ENCODE measurements at regions not wholly inside any gene's neighbourhood (a gene's known extent, or its start where the extent isn't known, plus 50 kb on each side); places are given as distances from the start of the nearest gene placed in this dataset.
"Not testable (repeated sequence)": the region's sequence is repeated elsewhere in the genome, so short reads cannot be mapped to it uniquely, and the experiment has no call there.

GRCh38 chr3:82137861-82138260 is 376.4 kb upstream of the GBE1 start:
- no peak for DNase-seq

- DNase-seq, result no peak
Observed at GRCh38 chr3:82137050-82137449, 375.6 kb upstream of the GBE1 start.

- DNase-seq, result peak; percentile 50
Observed at GRCh38 chr3:82133070-82133606, 371.7 kb upstream of the GBE1 start.

- DNase-seq, result no peak
Observed at GRCh38 chr3:82132210-82133069, 371.0 kb upstream of the GBE1 start.

GRCh38 chr3:82130046-82130445 is 368.6 kb upstream of the GBE1 start:
- DNase-seq, result no peak

GRCh38 chr3:82129221-82129801 is 367.9 kb upstream of the GBE1 start:
- DNase-seq, result no peak

GRCh38 chr3:82128271-82128670 is 366.8 kb upstream of the GBE1 start:
- DNase-seq, result no peak

- no peak for DNase-seq
Observed at GRCh38 chr3:82122554-82123345, 361.3 kb upstream of the GBE1 start.

GRCh38 chr3:82114589-82114988 is 353.1 kb upstream of the GBE1 start:
- no peak for DNase-seq

GRCh38 chr3:82110721-82111120 is 349.3 kb upstream of the GBE1 start:
- not testable (repeated sequence) for DNase-seq

- DNase-seq, result no peak
Observed at GRCh38 chr3:82103241-82103640, 341.8 kb upstream of the GBE1 start.

GRCh38 chr3:82100378-82100777 is 338.9 kb upstream of the GBE1 start:
- no peak for DNase-seq

- no peak for DNase-seq
Observed at GRCh38 chr3:82093641-82094040, 332.2 kb upstream of the GBE1 start.

- no peak for DNase-seq
Observed at GRCh38 chr3:82088749-82089148, 327.3 kb upstream of the GBE1 start.

- no peak for DNase-seq
Observed at GRCh38 chr3:82087958-82088357, 326.5 kb upstream of the GBE1 start.

GRCh38 chr3:82085851-82086475 is 324.5 kb upstream of the GBE1 start:
- no peak for DNase-seq

GRCh38 chr3:82085356-82085755 is 323.9 kb upstream of the GBE1 start:
- DNase-seq, result no peak

- no peak for DNase-seq
Observed at GRCh38 chr3:82084824-82085223, 323.4 kb upstream of the GBE1 start.

- DNase-seq, result no peak
Observed at GRCh38 chr3:82082796-82083195, 321.4 kb upstream of the GBE1 start.

GRCh38 chr3:82081351-82081750 is 319.9 kb upstream of the GBE1 start:
- no peak for DNase-seq

GRCh38 chr3:82080792-82081191 is 319.3 kb upstream of the GBE1 start:
- no peak for DNase-seq

GRCh38 chr3:82080261-82080660 is 318.8 kb upstream of the GBE1 start:
- no peak for DNase-seq

- no peak for DNase-seq
Observed at GRCh38 chr3:82079335-82079890, 318.0 kb upstream of the GBE1 start.
